Esophagus muscularis mucosa (tissue), 4 donors: ENCODE measurements at regions not wholly inside any gene's neighbourhood (a gene's known extent, or its start where the extent isn't known, plus 50 kb on each side); places are given as distances from the start of the nearest gene placed in this dataset.

Experiments
- DNase-seq: peaks from one replicate; pipeline ENCODE4 v3.0.0-alpha.2; 2017; ENCODE audit errors: extremely low spot score
- H3K27ac ChIP-seq, 4 donors: fragments of 200-600 bp; sonication (generic); replicated peaks in 1 of 4; 1 replicate in 3 of 4; 2 replicates in 1 of 4; pipeline ENCODE4 v1.5.1; 2016 to 2019; ENCODE audit warnings: mild to moderate bottlenecking in 1 of 4
- H3K27me3 ChIP-seq, 4 donors: fragments of 200-600 bp; sonication (generic); one replicate each; pipeline versions ENCODE4 v1.5.1 to v1.6.0; 2016 to 2019
- H3K36me3 ChIP-seq, 4 donors: fragments of 200-600 bp; sonication (generic); one replicate each; pipeline ENCODE4 v1.5.1; 2016 to 2019
- H3K4me1 ChIP-seq, 4 donors: fragments of 200-600 bp; sonication (generic); one replicate each; pipeline ENCODE4 v1.5.1; 2016 to 2019
- H3K4me3 ChIP-seq, 4 donors: fragments of 200-600 bp; sonication (generic); 1 replicate in 2 of 4; 2 replicates in 2 of 4; pipeline ENCODE4 v1.5.1; 2016 to 2019; ENCODE audit warnings: mild to moderate bottlenecking in 4 of 4, moderate library complexity in 1 of 4
- H3K9me3 ChIP-seq, 4 donors: fragments of 200-600 bp; sonication (generic); 1 replicate in 3 of 4; 2 replicates in 1 of 4; pipeline ENCODE4 v1.5.1; 2016 to 2019
- EP300 ChIP-seq: sonication (generic); formaldehyde crosslinking; IDR thresholded peaks from one replicate; pipeline ENCODE4 v1.6.1; 2017; ENCODE audit warnings: antibody characterized with exemption
- POLR2A ChIP-seq: fragments of 450-650 bp; IDR thresholded peaks from one replicate; pipeline ENCODE4 v1.6.1; 2017; ENCODE audit warnings: antibody characterized with exemption, moderate library complexity, mild to moderate bottlenecking, low read depth
- POLR2AphosphoS5 ChIP-seq, 2 donors: sonication (generic); formaldehyde crosslinking; IDR thresholded peaks; one replicate each; pipeline ENCODE4 v1.6.1; 2017; ENCODE audit warnings: antibody characterized with exemption in 2 of 2
- WGBS: methylation state at CpG from one replicate; pipeline ENCODE4 v1.1.5; 2018; 5-methylcytosine and 5-hydroxymethylcytosine counted together
- intact Hi-C: fragments of 100-400 bp; cut with DNase I; formaldehyde crosslinking; loops from one replicate; pipeline ENCODE4 v1.15.1; 2023
- TF ChIP-seq, protein P1 (sequence below), 3 experiments: fragments of 200-600 bp in 2 of 3; fragments of 450-650 bp in 1 of 3; sonication (generic) in 2 of 3; IDR thresholded peaks; one replicate each; pipeline ENCODE4 v1.5.1; 2017 to 2019; ENCODE audit warnings: antibody characterized with exemption in 3 of 3, mild to moderate bottlenecking in 2 of 3, moderate library complexity in 1 of 3

DNA sequence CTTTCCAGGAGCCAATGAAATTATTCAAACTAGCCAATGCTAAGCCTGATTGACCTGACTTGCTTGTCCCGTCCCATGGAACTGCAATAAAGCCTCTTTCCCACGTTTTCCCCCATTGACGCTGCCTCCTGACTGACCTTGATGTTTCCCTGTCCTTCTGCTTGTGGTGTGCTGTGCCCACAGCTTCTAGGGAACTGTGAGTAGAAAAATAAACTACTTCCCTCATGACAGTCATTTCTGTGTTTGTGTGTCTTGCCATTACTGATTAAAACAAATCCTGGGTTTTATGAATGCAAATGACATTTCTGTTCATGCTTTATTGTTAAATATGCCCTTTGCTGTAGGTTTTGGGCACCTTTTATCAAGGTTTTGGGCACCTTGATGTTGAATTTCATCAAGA, 91.3 kb upstream of the ABI1 start:
- H3K27me3 ChIP-seq = no peaks in the 10 kb centered on the region
- H3K4me3 ChIP-seq = no peak overlapping the region
- no peaks in the 10 kb centered on the region for H3K36me3 ChIP-seq
- no peak overlapping the region for H3K27ac ChIP-seq
- intact Hi-C loops = no loop called here
- peaks cover 0 to 5% (median 0%) of the 10 kb centered on the region in 4 donors for H3K9me3 ChIP-seq
- no peak for DNase-seq
- 85% methylated on average over 3 of the region's 3 CpGs for WGBS
- H3K4me1 ChIP-seq = no peaks in the 10 kb centered on the region
- no peak for TF ChIP-seq EP300
- TF ChIP-seq, protein P1, sequence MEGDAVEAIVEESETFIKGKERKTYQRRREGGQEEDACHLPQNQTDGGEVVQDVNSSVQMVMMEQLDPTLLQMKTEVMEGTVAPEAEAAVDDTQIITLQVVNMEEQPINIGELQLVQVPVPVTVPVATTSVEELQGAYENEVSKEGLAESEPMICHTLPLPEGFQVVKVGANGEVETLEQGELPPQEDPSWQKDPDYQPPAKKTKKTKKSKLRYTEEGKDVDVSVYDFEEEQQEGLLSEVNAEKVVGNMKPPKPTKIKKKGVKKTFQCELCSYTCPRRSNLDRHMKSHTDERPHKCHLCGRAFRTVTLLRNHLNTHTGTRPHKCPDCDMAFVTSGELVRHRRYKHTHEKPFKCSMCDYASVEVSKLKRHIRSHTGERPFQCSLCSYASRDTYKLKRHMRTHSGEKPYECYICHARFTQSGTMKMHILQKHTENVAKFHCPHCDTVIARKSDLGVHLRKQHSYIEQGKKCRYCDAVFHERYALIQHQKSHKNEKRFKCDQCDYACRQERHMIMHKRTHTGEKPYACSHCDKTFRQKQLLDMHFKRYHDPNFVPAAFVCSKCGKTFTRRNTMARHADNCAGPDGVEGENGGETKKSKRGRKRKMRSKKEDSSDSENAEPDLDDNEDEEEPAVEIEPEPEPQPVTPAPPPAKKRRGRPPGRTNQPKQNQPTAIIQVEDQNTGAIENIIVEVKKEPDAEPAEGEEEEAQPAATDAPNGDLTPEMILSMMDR (IDR thresholded peaks at IDR 0.05) = no peak
- no peak for TF ChIP-seq POLR2AphosphoS5 (IDR thresholded peaks at IDR 0.05)
- TF ChIP-seq POLR2A = no peak

DNA sequence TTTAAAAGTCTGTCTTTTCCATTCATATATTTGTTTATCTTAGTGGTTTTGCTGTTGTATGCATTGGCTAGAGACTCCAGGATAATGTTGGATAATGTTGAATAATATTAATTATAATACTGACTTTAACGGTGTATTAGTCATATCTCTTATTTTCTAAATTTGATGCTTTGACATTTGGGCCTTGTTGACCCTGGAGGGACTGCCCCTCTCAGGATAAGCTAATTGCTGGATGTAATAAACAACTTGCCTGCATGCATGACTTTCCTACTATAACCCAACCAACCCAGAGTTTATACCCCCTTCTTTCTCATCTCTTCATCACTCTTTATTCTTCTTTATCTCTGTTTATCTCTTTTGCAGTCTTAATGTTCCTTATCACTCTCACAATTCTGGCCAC, 90.9 kb upstream of the ABI1 start:
- TF ChIP-seq POLR2AphosphoS5 (IDR thresholded peaks at IDR 0.05) (no peak), EP300 (no peak), POLR2A (no peak)
- TF ChIP-seq, protein P1 (IDR thresholded peaks at IDR 0.05) = no peak
- no peak for DNase-seq
- 58% methylated on average over 1 of the region's 1 CpG for WGBS
- intact Hi-C loops = no loop called here
- no peaks in the 10 kb centered on the region for H3K4me1 ChIP-seq
- H3K9me3 ChIP-seq = peaks cover 0 to 5% (median 0%) of the 10 kb centered on the region in 4 donors
- no peak overlapping the region for H3K4me3 ChIP-seq
- H3K27ac ChIP-seq = no peak overlapping the region
- H3K27me3 ChIP-seq = peaks cover 0 to 2% (median under 1%) of the 10 kb centered on the region in 4 donors
- H3K36me3 ChIP-seq = no peaks in the 10 kb centered on the region

- peaks cover 0 to 5% (median 0%) of the 10 kb centered on the region in 4 donors for H3K9me3 ChIP-seq
- no peaks in the 10 kb centered on the region for H3K36me3 ChIP-seq
- DNase-seq = no peak
- H3K27ac ChIP-seq = no peak overlapping the region
- peaks cover 0 to 7% (median 3%) of the 10 kb centered on the region in 4 donors for H3K27me3 ChIP-seq
- H3K4me3 ChIP-seq = no peak overlapping the region
- intact Hi-C loops = no loop called here
- no peak for TF ChIP-seq EP300
- TF ChIP-seq POLR2AphosphoS5 (IDR thresholded peaks at IDR 0.05) = no peak
- TF ChIP-seq, protein P1 (IDR thresholded peaks at IDR 0.05) = no peak
- TF ChIP-seq POLR2A = no peak
- H3K4me1 ChIP-seq = no peaks in the 10 kb centered on the region
Observed at GRCh38 chr10:26950934-26951333, 90.2 kb upstream of the ABI1 start.

- H3K4me1 ChIP-seq = no peaks in the 10 kb centered on the region
- no peak overlapping the region for H3K27ac ChIP-seq
- intact Hi-C loops = no loop called here
- DNase-seq = no peak
- no peaks in the 10 kb centered on the region for H3K36me3 ChIP-seq
- peaks cover 0 to 5% (median 0%) of the 10 kb centered on the region in 4 donors for H3K9me3 ChIP-seq
- peaks cover 0 to 32% (median 3%) of the 10 kb centered on the region in 4 donors for H3K27me3 ChIP-seq
- H3K4me3 ChIP-seq = no peak overlapping the region
- 80% methylated on average over 29 of the region's 29 CpGs for WGBS
- TF ChIP-seq, protein P1 (IDR thresholded peaks at IDR 0.05) = no peak
Observed at GRCh38 chr10:26946102-26946811, 85.5 kb upstream of the ABI1 start.

- Histone ChIP-seq H3K36me3 (no peaks in the 10 kb centered on the region), H3K27me3 (peaks cover 0 to 32% (median 3%) of the 10 kb centered on the region in 4 donors), H3K4me3 (no peak overlapping the region), H3K9me3 (no peaks in the 10 kb centered on the region), H3K4me1 (no peaks in the 10 kb centered on the region), H3K27ac (no peak overlapping the region)
- intact Hi-C loops = no loop called here
- TF ChIP-seq, protein P1 (IDR thresholded peaks at IDR 0.05) = no peak
- TF ChIP-seq EP300 (no peak), POLR2AphosphoS5 (IDR thresholded peaks at IDR 0.05) (no peak), POLR2A (no peak)
- no peak for DNase-seq
- 92% methylated on average over 15 of the region's 18 CpGs for WGBS
Observed at GRCh38 chr10:26944261-26944882, 83.6 kb upstream of the ABI1 start.
